ENCODE measurements at regions not wholly inside any gene's neighbourhood (a gene's known extent, or its start where the extent isn't known, plus 50 kb on each side); places are given as distances from the start of the nearest gene placed in this dataset.

GRCh38 chr5:56487528-56488115, 254.5 kb upstream of the ANKRD55 start:
- Histone ChIP-seq H3K27me3 (no peaks in the 10 kb centered on the region), H3K36me3 (no peaks in the 10 kb centered on the region), H3K27ac (no peak overlapping the region), H3K4me1 (ENCODE audit: low read depth) (peaks cover 24% of the 10 kb centered on the region), H3K4me3 (no peak overlapping the region), H3K9me3 (ENCODE audit: low read depth) (no peaks in the 10 kb centered on the region)
- no peak for DNase-seq (ENCODE audit: low read depth in 1 of 2, low spot score in 1 of 2)
- TF ChIP-seq, protein P1, sequence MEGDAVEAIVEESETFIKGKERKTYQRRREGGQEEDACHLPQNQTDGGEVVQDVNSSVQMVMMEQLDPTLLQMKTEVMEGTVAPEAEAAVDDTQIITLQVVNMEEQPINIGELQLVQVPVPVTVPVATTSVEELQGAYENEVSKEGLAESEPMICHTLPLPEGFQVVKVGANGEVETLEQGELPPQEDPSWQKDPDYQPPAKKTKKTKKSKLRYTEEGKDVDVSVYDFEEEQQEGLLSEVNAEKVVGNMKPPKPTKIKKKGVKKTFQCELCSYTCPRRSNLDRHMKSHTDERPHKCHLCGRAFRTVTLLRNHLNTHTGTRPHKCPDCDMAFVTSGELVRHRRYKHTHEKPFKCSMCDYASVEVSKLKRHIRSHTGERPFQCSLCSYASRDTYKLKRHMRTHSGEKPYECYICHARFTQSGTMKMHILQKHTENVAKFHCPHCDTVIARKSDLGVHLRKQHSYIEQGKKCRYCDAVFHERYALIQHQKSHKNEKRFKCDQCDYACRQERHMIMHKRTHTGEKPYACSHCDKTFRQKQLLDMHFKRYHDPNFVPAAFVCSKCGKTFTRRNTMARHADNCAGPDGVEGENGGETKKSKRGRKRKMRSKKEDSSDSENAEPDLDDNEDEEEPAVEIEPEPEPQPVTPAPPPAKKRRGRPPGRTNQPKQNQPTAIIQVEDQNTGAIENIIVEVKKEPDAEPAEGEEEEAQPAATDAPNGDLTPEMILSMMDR (IDR thresholded peaks at IDR 0.05; ENCODE audit: low read depth, low read length) = no peak

GRCh38 chr5:56482363-56482762, 249.2 kb upstream of the ANKRD55 start:
- Histone ChIP-seq H3K4me3 (no peak overlapping the region), H3K36me3 (no peaks in the 10 kb centered on the region), H3K27ac (no peak overlapping the region), H3K27me3 (no peaks in the 10 kb centered on the region), H3K9me3 (ENCODE audit: low read depth) (no peaks in the 10 kb centered on the region), H3K4me1 (ENCODE audit: low read depth) (peaks cover 19% of the 10 kb centered on the region)
- DNase-seq (ENCODE audit: low read depth in 1 of 2, low spot score in 1 of 2) = no peak
- TF ChIP-seq, protein P1 (IDR thresholded peaks at IDR 0.05; ENCODE audit: low read depth, low read length) = no peak

DNA sequence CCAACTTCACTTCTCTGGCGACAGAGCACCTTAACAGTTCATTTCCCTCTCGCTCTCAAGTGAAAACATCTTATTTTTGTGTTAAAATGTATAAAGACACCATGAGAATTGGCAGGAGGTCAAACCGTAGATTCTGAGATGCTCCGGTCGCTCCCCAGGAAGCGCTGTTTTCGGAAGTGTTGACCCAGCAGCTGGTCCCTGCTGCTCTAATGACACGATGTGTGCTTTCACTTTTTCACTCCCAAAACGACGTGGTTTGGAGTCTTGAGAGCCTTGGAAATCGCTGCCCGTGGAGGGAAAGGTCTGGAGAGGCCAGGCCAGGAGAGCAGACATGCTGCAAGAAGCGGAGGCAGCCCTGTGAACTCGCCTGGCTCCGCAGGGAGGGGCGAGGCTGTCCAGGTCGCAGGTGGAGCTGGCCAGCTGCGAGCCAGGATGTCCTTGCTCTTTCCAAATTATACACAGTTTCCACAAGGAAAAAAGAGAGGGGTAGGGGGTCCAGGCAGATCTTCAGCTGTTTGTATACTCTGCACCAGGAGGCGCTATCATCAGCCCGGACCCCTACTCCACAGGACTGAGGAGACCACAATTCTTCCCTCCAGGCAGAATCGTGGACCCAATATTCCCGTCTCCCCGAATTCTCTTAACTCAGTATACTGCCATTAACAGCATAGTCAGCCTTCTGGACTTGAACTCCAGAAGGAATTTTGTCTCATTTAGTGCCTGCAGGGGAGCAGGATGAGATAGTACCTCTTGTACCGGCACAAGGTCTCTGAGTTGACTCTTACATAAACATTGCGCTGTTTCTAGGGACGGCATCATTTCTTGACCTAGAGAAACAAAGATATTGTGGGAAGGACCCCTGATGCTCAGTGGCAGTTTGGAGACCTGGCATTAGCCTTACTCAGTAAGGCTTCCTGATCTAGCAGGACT, 248.6 kb upstream of the ANKRD55 start:
- H3K27me3 ChIP-seq = no peaks in the 10 kb centered on the region
- TF ChIP-seq, protein P1 (IDR thresholded peaks at IDR 0.05; ENCODE audit: low read depth, low read length) = peak; percentile 56
- H3K9me3 ChIP-seq (ENCODE audit: low read depth) = no peaks in the 10 kb centered on the region
- DNase-seq (ENCODE audit: low read depth in 1 of 2, low spot score in 1 of 2) = peak in 1 of 2 donors; percentile 51
- peak overlapping the region; percentile 37 for H3K4me3 ChIP-seq
- H3K4me1 ChIP-seq (ENCODE audit: low read depth) = peaks cover 26% of the 10 kb centered on the region
- no peaks in the 10 kb centered on the region for H3K36me3 ChIP-seq
- H3K27ac ChIP-seq = no peak overlapping the region

GRCh38 chr5:56480705-56481427, 247.7 kb upstream of the ANKRD55 start:
- DNase-seq (ENCODE audit: low read depth in 1 of 2, low spot score in 1 of 2) = peak; percentile 60 to 79
- peak overlapping the region; percentile 9 for H3K27ac ChIP-seq
- peaks cover 34% of the 10 kb centered on the region for H3K4me1 ChIP-seq (ENCODE audit: low read depth)
- H3K4me3 ChIP-seq = peak overlapping the region; percentile 37
- no peaks in the 10 kb centered on the region for H3K36me3 ChIP-seq
- no peaks in the 10 kb centered on the region for H3K27me3 ChIP-seq
- TF ChIP-seq, protein P1 (IDR thresholded peaks at IDR 0.05; ENCODE audit: low read depth, low read length) = no peak
- H3K9me3 ChIP-seq (ENCODE audit: low read depth) = no peaks in the 10 kb centered on the region

GRCh38 chr5:56480078-56480704, 247.1 kb upstream of the ANKRD55 start:
- peaks cover 37% of the 10 kb centered on the region for H3K4me1 ChIP-seq (ENCODE audit: low read depth)
- no peaks in the 10 kb centered on the region for H3K36me3 ChIP-seq
- H3K27ac ChIP-seq = peak overlapping the region; percentile 9
- TF ChIP-seq, protein P1 (IDR thresholded peaks at IDR 0.05; ENCODE audit: low read depth, low read length) = no peak
- no peaks in the 10 kb centered on the region for H3K27me3 ChIP-seq
- DNase-seq (ENCODE audit: low read depth in 1 of 2, low spot score in 1 of 2) = no peak
- peak overlapping the region; percentile 37 for H3K4me3 ChIP-seq
- H3K9me3 ChIP-seq (ENCODE audit: low read depth) = no peaks in the 10 kb centered on the region
